ENCODE measurements at regions not wholly inside any gene's neighbourhood (a gene's known extent, or its start where the extent isn't known, plus 50 kb on each side); places are given as distances from the start of the nearest gene placed in this dataset.
A peak's percentile ranks its signal among the peaks of the same experiment; 100 is the strongest.

GRCh38 chr3:107966276-107966675, 124.6 kb downstream of the CD47 start:
- POLR2A ChIA-PET (ENCODE audit: partially characterized antibody), result no interaction called here
- H3K79me1 ChIP-seq (ENCODE audit: low read depth, low read length), result no peaks in the 10 kb centered on the region
- no peaks in the 10 kb centered on the region for H3K36me3 ChIP-seq (ENCODE audit: control insufficient read depth in 2 of 4, insufficient read depth in 4 of 4, low read length in 3 of 4)
- 94% methylated on average over 5 of the region's 5 CpGs; no CpG with 5 or more reads in 1 of the 2 experiments for WGBS, 2 experiments (ENCODE audit: extremely low coverage in 1 of 2, insufficient coverage in 1 of 2, insufficient read length in 1 of 2, insufficient replicate concordance in 2 of 2, low coverage in 1 of 2, low lambda C conversion rate in 2 of 2, missing lambda C conversion rate in 1 of 2)
- TF ChIP-seq, protein P1, sequence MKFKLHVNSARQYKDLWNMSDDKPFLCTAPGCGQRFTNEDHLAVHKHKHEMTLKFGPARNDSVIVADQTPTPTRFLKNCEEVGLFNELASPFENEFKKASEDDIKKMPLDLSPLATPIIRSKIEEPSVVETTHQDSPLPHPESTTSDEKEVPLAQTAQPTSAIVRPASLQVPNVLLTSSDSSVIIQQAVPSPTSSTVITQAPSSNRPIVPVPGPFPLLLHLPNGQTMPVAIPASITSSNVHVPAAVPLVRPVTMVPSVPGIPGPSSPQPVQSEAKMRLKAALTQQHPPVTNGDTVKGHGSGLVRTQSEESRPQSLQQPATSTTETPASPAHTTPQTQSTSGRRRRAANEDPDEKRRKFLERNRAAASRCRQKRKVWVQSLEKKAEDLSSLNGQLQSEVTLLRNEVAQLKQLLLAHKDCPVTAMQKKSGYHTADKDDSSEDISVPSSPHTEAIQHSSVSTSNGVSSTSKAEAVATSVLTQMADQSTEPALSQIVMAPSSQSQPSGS (IDR thresholded peaks at IDR 0.05; ENCODE audit: low read length), result no peak
- no peak for TF ChIP-seq SUZ12 (IDR thresholded peaks at IDR 0.05; ENCODE audit: low read length)
- no peak for TF ChIP-seq CTCF (IDR thresholded peaks at IDR 0.05; ENCODE audit: control extremely low read depth in 1 of 3, insufficient read depth in 1 of 3, low read depth in 1 of 3, low read length in 3 of 3)
- no peak for TF ChIP-seq NRF1 (IDR thresholded peaks at IDR 0.05; ENCODE audit: low read depth, low read length)
- TF ChIP-seq CEBPB (IDR thresholded peaks at IDR 0.05; ENCODE audit: low read depth, low read length), result no peak
- no peak for TF ChIP-seq ZNF274 (IDR thresholded peaks at IDR 0.05; ENCODE audit: borderline replicate concordance, extremely low read depth, low read length)
- TF ChIP-seq CBX8 (IDR thresholded peaks at IDR 0.05; ENCODE audit: borderline replicate concordance, low read depth, low read length), result no peak
- no peak for TF ChIP-seq NANOG (IDR thresholded peaks at IDR 0.05; ENCODE audit: insufficient read depth, low read depth, low read length, poor library complexity, severe bottlenecking)
- no peak for DNase-seq (ENCODE audit: low read depth in 1 of 2, low spot score in 2 of 2)
- H3K23ac ChIP-seq (ENCODE audit: insufficient read length), result no peak overlapping the region
- H2BK20ac ChIP-seq (ENCODE audit: low read length), result no peak overlapping the region
- no peak overlapping the region for H3K14ac ChIP-seq (ENCODE audit: insufficient read length)
- H4K91ac ChIP-seq (replicated peaks; ENCODE audit: insufficient read length, low read length), result no peak overlapping the region
- H3K9me3 ChIP-seq (ENCODE audit: insufficient read depth in 2 of 2, low read depth in 1 of 2, low read length in 1 of 2), result no peaks in the 10 kb centered on the region
- no peak overlapping the region for H4K5ac ChIP-seq (ENCODE audit: insufficient read length, low read depth, low read length)
- H3K79me2 ChIP-seq (ENCODE audit: control insufficient read depth in 1 of 2, insufficient read depth in 2 of 2, low read length in 2 of 2), result no peaks in the 10 kb centered on the region
- H3K27me3 ChIP-seq (replicated peaks in 1 of 4; ENCODE audit: control insufficient read depth in 3 of 4, extremely low read depth in 1 of 4, insufficient read depth in 3 of 4, low read length in 3 of 4), result no peaks in the 10 kb centered on the region
- H3K18ac ChIP-seq (ENCODE audit: extremely low read depth, low read length), result no peak overlapping the region
- H3K4ac ChIP-seq (replicated peaks; ENCODE audit: insufficient read length, low read depth, low read length), result no peak overlapping the region
- H4K8ac ChIP-seq (ENCODE audit: extremely low read depth, insufficient read depth, low read length), result no peak overlapping the region
- H3K4me3 ChIP-seq (ENCODE audit: extremely low read depth in 1 of 4, insufficient read depth in 2 of 4, low read depth in 3 of 4, low read length in 4 of 4), result no peak overlapping the region
- 0 out of 2 replicates have a peak overlapping the region, but pooled peaks have one; percentile 63 for H2AFZ ChIP-seq (ENCODE audit: low read length)
- no peak overlapping the region for H2BK15ac ChIP-seq (ENCODE audit: low read length)
- no peak overlapping the region for H2BK5ac ChIP-seq (ENCODE audit: low read depth, low read length)
- H3K23me2 ChIP-seq (ENCODE audit: low read depth, low read length), result no peaks in the 10 kb centered on the region
- H3K4me2 ChIP-seq (ENCODE audit: insufficient read depth in 1 of 2, low read depth in 2 of 2, low read length in 2 of 2), result no peak overlapping the region
- CTCF ChIA-PET (ENCODE audit: partially characterized antibody), result no interaction called here
- FAIRE-seq, result no peak
- H4K20me1 ChIP-seq (replicated peaks in 1 of 2; ENCODE audit: control insufficient read depth in 1 of 2, insufficient read depth in 2 of 2, low read length in 2 of 2), result no peaks in the 10 kb centered on the region
- H2BK120ac ChIP-seq (replicated peaks; ENCODE audit: low read depth, low read length), result no peak overlapping the region
- no peak overlapping the region for H3K27ac ChIP-seq (ENCODE audit: low read depth, low read length)
- H3K9ac ChIP-seq (replicated peaks in 1 of 4; ENCODE audit: extremely low read depth in 1 of 4, low read depth in 3 of 4, low read length in 3 of 4), result no peak overlapping the region
- no peak overlapping the region for H2BK12ac ChIP-seq (ENCODE audit: low read depth, low read length)
- H3K4me1 ChIP-seq (replicated peaks in 1 of 4; ENCODE audit: control insufficient read depth in 3 of 4, insufficient read depth in 4 of 4, low read length in 3 of 4), result peaks cover 0 to 3% (median under 1%) of the 10 kb centered on the region in 4 experiments; a peak in 1 of 7 replicates
- H3K56ac ChIP-seq (replicated peaks; ENCODE audit: insufficient read length, low read depth, low read length), result no peak overlapping the region
- no peak overlapping the region for H2AK5ac ChIP-seq (ENCODE audit: low read depth, low read length)
